Gastroesophageal sphincter (tissue), 4 donors: ENCODE measurements at regions not wholly inside any gene's neighbourhood (a gene's known extent, or its start where the extent isn't known, plus 50 kb on each side); places are given as distances from the start of the nearest gene placed in this dataset.

Experiments used
- ATAC-seq: fragments of 150-250 bp; one replicate; pipeline ENCODE4 v1.9.1; 2016; ENCODE audit warnings: mild to moderate bottlenecking, moderate library complexity
- H3K27ac ChIP-seq, 4 donors: fragments of 200-600 bp; sonication (generic) in 3 of 4; 1 replicate in 3 of 4; 2 replicates in 1 of 4; pipeline ENCODE4 v1.5.1; 2016 to 2019
- H3K27me3 ChIP-seq: fragments of 200-600 bp; sonication (generic); one replicate; pipeline ENCODE4 v1.5.1; 2019
- H3K36me3 ChIP-seq, 2 donors: fragments of 200-600 bp; sonication (generic); one replicate each; pipeline ENCODE4 v1.5.1; 2019; ENCODE audit warnings: control low read depth in 1 of 2
- H3K4me1 ChIP-seq, 3 donors: fragments of 200-600 bp; sonication (generic); 1 replicate in 2 of 3; 2 replicates in 1 of 3; pipeline ENCODE4 v1.5.1; 2016 to 2019; ENCODE audit warnings: control low read depth in 2 of 3
- H3K4me3 ChIP-seq, 2 donors: fragments of 200-600 bp; sonication (generic); one replicate each; pipeline ENCODE4 v1.5.1; 2019; ENCODE audit warnings: mild to moderate bottlenecking in 1 of 2, moderate library complexity in 1 of 2
- H3K9me3 ChIP-seq, 3 donors: fragments of 200-600 bp; sonication (generic); one replicate each; pipeline ENCODE4 v1.5.1; 2017 to 2019; ENCODE audit warnings: control low read depth in 2 of 3
- CTCF ChIP-seq, 4 experiments: fragments of 200-600 bp in 2 of 4; fragments of 450-650 bp in 2 of 4; sonication (generic) in 1 of 4; IDR thresholded peaks; one replicate each; pipeline ENCODE4 v1.5.1; 2017 to 2019; ENCODE audit warnings: antibody characterized with exemption in 4 of 4, mild to moderate bottlenecking in 2 of 4, moderate library complexity in 2 of 4
- EP300 ChIP-seq: sonication (generic); formaldehyde crosslinking; IDR thresholded peaks from one replicate; pipeline ENCODE4 v1.6.1; 2017; ENCODE audit warnings: antibody characterized with exemption, mild to moderate bottlenecking
- POLR2A ChIP-seq, 2 donors: fragments of 450-650 bp; IDR thresholded peaks; one replicate each; pipeline ENCODE4 v1.6.1; 2017; ENCODE audit warnings: antibody characterized with exemption in 2 of 2, mild to moderate bottlenecking in 2 of 2, moderate library complexity in 1 of 2
- POLR2AphosphoS5 ChIP-seq: sonication (generic); formaldehyde crosslinking; IDR thresholded peaks from one replicate; pipeline ENCODE4 v1.6.1; 2017; ENCODE audit warnings: antibody characterized with exemption
- WGBS, 2 donors: methylation state at CpG; one replicate each; pipeline ENCODE4 v1.1.5; 2018; ENCODE audit warnings: low coverage in 1 of 2; 5-methylcytosine and 5-hydroxymethylcytosine counted together

DNA sequence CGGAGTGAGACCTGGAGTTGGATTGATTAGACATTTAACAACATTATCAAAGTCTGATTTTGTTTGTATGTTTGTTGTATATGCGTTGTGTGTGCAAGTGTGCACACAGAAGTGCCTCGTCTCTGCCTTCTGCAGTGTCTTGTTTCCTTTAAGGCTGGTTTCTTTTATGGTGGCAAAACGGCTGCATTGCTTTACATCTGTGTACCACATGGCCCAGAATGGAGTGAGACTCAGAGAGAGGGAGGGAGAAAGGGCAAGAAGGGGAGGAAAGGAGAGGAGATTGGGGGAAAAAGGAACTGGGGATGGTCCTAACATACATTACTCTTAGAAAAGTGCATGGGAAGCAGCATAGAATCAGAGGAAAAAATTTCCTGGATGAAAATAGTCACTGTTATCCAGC is 99.7 kb upstream of the WLS start:
- H3K27ac ChIP-seq = no peak overlapping the region
- no peaks in the 10 kb centered on the region for H3K9me3 ChIP-seq
- no peaks in the 10 kb centered on the region for H3K36me3 ChIP-seq
- peaks cover 6 to 24% (median 6%) of the 10 kb centered on the region in 3 donors for H3K4me1 ChIP-seq
- no peak for TF ChIP-seq EP300
- TF ChIP-seq POLR2A (IDR thresholded peaks at IDR 0.05) = no peak
- TF ChIP-seq CTCF (IDR thresholded peaks at IDR 0.05) = no peak
- TF ChIP-seq POLR2AphosphoS5 = no peak
- H3K27me3 ChIP-seq = no peaks in the 10 kb centered on the region
- no peak overlapping the region for H3K4me3 ChIP-seq
- whole genome bisulfite sequencing, 2 donors = 83 to 95% methylated on average over 4 of the region's 4 CpGs
- ATAC-seq = no peak

DNA sequence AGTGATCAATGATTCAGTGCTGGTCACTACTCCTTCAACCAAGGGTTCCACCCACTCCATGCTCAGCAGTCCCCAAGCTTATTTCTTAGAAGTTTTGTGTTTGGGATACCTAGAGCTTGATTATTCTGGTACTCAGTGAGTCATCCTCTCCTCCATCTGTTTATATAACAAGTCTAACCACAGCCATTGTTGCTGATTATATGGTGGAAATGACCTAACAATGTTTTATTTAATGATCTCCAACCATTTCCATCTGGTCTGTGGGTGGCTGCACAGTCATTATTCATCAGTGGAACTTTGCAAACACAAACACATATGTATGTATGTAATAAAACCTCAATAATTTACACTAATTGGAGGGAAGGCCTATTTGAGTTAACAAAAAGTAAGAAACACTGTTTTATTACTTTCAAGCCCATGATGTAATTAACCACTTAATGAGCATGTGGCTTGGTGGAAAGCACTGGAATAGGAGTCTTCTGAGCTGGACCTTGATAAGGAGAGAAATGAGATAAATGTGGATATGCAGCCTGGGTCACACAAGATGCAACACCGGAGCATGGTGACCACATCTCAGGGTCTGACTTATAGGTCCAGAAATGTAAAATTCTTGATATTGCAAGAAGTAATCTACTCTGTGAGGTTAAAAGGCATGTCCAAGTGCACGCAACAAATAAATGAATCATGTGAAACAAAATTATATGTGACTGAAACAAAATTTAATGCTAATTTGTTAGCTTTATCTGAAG is 99.0 kb upstream of the WLS start:
- TF ChIP-seq POLR2A (IDR thresholded peaks at IDR 0.05) = no peak
- TF ChIP-seq CTCF (IDR thresholded peaks at IDR 0.05) = no peak
- TF ChIP-seq EP300 = no peak
- no peak for TF ChIP-seq POLR2AphosphoS5
- Histone ChIP-seq H3K4me1 (peaks cover 6 to 31% (median 11%) of the 10 kb centered on the region in 3 donors), H3K4me3 (no peak overlapping the region), H3K36me3 (no peaks in the 10 kb centered on the region), H3K9me3 (no peaks in the 10 kb centered on the region), H3K27ac (no peak overlapping the region), H3K27me3 (no peaks in the 10 kb centered on the region)
- 95 to 100% methylated on average over 1 to 2 of the region's 2 CpGs for WGBS, 2 donors
- no peak for ATAC-seq

GRCh38 chr1:68330391-68330790 is 98.1 kb upstream of the WLS start:
- H3K4me3 ChIP-seq = no peak overlapping the region
- no peaks in the 10 kb centered on the region for H3K9me3 ChIP-seq
- TF ChIP-seq CTCF (IDR thresholded peaks at IDR 0.05) = no peak
- TF ChIP-seq POLR2AphosphoS5 = no peak
- no peak for TF ChIP-seq EP300
- TF ChIP-seq POLR2A (IDR thresholded peaks at IDR 0.05) = no peak
- no peak for ATAC-seq
- H3K36me3 ChIP-seq = no peaks in the 10 kb centered on the region
- no peaks in the 10 kb centered on the region for H3K27me3 ChIP-seq
- H3K27ac ChIP-seq = no peak overlapping the region
- 28 to 60% methylated on average over 1 to 2 of the region's 2 CpGs for WGBS, 2 donors
- peaks cover 6 to 32% (median 11%) of the 10 kb centered on the region in 3 donors for H3K4me1 ChIP-seq

DNA sequence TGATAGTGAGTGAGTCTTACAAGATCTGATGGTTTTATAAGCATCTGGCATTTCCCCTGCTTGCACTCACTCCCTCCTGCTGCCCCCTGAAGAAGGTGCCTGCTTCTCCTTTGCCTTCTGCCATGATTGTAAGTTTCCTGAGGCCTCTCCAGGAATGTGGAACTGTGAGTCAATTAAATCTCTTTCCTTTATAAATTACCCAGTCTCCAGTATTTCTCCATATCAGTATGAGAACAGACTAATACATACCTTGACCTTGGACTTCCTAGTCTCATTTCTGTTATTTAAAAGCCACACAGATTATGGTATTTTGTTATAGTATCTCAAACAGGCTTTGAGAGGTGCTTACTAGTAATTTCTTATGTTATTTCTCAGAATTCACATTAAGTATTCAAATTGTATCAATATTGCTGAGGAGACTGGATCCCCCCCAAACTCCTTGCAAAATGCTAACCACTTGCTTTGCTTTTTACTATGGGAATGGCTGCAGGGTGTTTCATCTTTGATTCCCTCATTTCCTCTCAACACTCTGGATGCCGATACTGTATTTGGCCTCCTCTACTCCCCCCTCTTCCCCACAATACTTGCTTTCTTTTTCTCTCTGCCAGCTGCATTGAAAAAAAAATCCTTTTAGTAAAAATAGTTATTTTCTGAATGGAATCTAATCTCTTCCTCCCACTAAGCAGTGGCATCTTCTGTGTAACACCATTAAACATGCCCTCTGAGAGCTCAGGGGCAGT is 96.9 kb upstream of the WLS start:
- Histone ChIP-seq H3K4me1 (peaks cover 6 to 33% (median 11%) of the 10 kb centered on the region in 3 donors), H3K27ac (no peak overlapping the region), H3K9me3 (no peaks in the 10 kb centered on the region), H3K4me3 (no peak overlapping the region), H3K36me3 (no peaks in the 10 kb centered on the region), H3K27me3 (no peaks in the 10 kb centered on the region)
- 10 to 22% methylated on average over 1 of the region's 1 CpG for WGBS, 2 donors
- ATAC-seq = no peak
- TF ChIP-seq POLR2AphosphoS5 (no peak), POLR2A (IDR thresholded peaks at IDR 0.05) (no peak), CTCF (IDR thresholded peaks at IDR 0.05) (no peak), EP300 (no peak)

DNA sequence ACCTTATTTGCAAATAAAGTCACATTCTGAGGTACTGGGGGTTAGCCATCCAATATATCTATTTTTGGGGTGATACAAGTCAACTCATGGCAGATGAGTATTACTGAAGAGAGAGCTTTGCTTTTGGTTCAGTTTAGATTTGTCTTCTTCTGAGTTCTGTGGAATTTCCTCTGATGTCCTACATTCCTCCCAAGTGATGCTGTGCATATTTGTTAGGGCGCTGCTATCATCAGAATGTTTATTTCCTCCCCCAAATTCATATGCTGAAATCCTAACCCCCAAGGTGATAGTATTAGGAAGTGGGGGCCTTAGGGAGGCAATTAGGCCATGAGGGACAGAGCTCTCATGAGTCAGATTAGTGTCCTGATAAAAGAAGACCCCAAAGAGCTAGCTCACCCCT is 96.2 kb upstream of the WLS start:
- H3K36me3 ChIP-seq = no peaks in the 10 kb centered on the region
- no peak overlapping the region for H3K4me3 ChIP-seq
- H3K27me3 ChIP-seq = no peaks in the 10 kb centered on the region
- WGBS, 2 donors = 100% methylated on average over 1 of the region's 1 CpG; no CpG with 5 or more reads in 1 of the 2 donors
- peaks cover 6 to 41% (median 11%) of the 10 kb centered on the region in 3 donors for H3K4me1 ChIP-seq
- ATAC-seq = no peak
- H3K9me3 ChIP-seq = no peaks in the 10 kb centered on the region
- no peak overlapping the region for H3K27ac ChIP-seq
- TF ChIP-seq EP300 (no peak), POLR2A (IDR thresholded peaks at IDR 0.05) (no peak), CTCF (IDR thresholded peaks at IDR 0.05) (no peak), POLR2AphosphoS5 (no peak)
